CD14-positive monocyte (primary cell): ENCODE measurements at regions not wholly inside any gene's neighbourhood (a gene's known extent, or its start where the extent isn't known, plus 50 kb on each side); places are given as distances from the start of the nearest gene placed in this dataset.

Source experiments
- DNase-seq, 3 donors: peaks; one replicate each; pipeline ENCODE4 v3.0.0-alpha.2; 2011 to 2022
- H2AFZ ChIP-seq: 2 replicates; pipeline ENCODE4 v1.6.0; 2012; ENCODE audit warnings: mild to moderate bottlenecking, low read depth, low read length, inconsistent platforms; ENCODE audit not compliant: insufficient read depth, poor library complexity, severe bottlenecking
- H3K27ac ChIP-seq, 2 donors: 1 replicate in 1 of 2; 2 replicates in 1 of 2; pipeline ENCODE4 v1.5.1; 2012 to 2013; ENCODE audit warnings: low read length in 2 of 2, control low read depth in 1 of 2, inconsistent platforms in 1 of 2, low read depth in 1 of 2, mild to moderate bottlenecking in 1 of 2
- H3K27me3 ChIP-seq, 2 donors: one replicate each; pipeline versions ENCODE4 v1.6.0 to v1.6.1; 2011 to 2013; ENCODE audit warnings: low read length in 2 of 2; ENCODE audit not compliant: control insufficient read depth in 2 of 2, insufficient read depth in 2 of 2
- H3K36me3 ChIP-seq, 2 donors: replicated peaks in 1 of 2; 1 replicate in 1 of 2; 2 replicates in 1 of 2; pipeline versions ENCODE4 v1.5.1 to v1.6.1; 2012 to 2013; ENCODE audit warnings: low read length in 2 of 2, control low read depth in 1 of 2, inconsistent platforms in 1 of 2, mild to moderate bottlenecking in 1 of 2; ENCODE audit not compliant: insufficient read depth in 2 of 2, control insufficient read depth in 1 of 2
- H3K4me1 ChIP-seq, 2 donors: 1 replicate in 1 of 2; 2 replicates in 1 of 2; pipeline versions ENCODE4 v1.5.1 to v1.6.1; 2012 to 2013; ENCODE audit warnings: low read length in 2 of 2, control low read depth in 1 of 2, inconsistent platforms in 1 of 2, mild to moderate bottlenecking in 1 of 2, moderate library complexity in 1 of 2; ENCODE audit not compliant: insufficient read depth in 2 of 2, control insufficient read depth in 1 of 2
- H3K4me2 ChIP-seq: replicated peaks from 2 replicates; pipeline ENCODE3; 2012; ENCODE audit warnings: low read length, moderate library complexity, mild to moderate bottlenecking; ENCODE audit not compliant: poor library complexity, severe bottlenecking; ENCODE audit errors: extremely low read depth
- H3K4me3 ChIP-seq, 3 experiments: fragments of 200-600 bp in 1 of 3; sonication (generic) in 1 of 3; replicated peaks in 1 of 3; 1 replicate in 2 of 3; 2 replicates in 1 of 3; pipeline ENCODE4 v1.5.1; 2011 to 2013; ENCODE audit warnings: low read length in 3 of 3, mild to moderate bottlenecking in 3 of 3, control low read depth in 2 of 3, low read depth in 2 of 3, inconsistent platforms in 1 of 3, moderate library complexity in 1 of 3
- H3K79me2 ChIP-seq: 2 replicates; pipeline ENCODE4 v1.6.0; 2012; ENCODE audit warnings: mild to moderate bottlenecking, control low read depth, inconsistent platforms, low read length, moderate library complexity; ENCODE audit not compliant: insufficient read depth
- H3K9ac ChIP-seq: 2 replicates; pipeline ENCODE4 v1.6.0; 2017; ENCODE audit warnings: low read length, mild to moderate bottlenecking; ENCODE audit not compliant: insufficient read depth, poor library complexity, severe bottlenecking
- H3K9me3 ChIP-seq, 2 donors: replicated peaks in 1 of 2; 1 replicate in 1 of 2; 2 replicates in 1 of 2; pipeline versions ENCODE4 v1.5.1 to v1.6.1; 2012 to 2013; ENCODE audit warnings: low read length in 2 of 2, control low read depth in 1 of 2; ENCODE audit not compliant: control insufficient read depth in 1 of 2, insufficient read depth in 1 of 2
- H4K20me1 ChIP-seq: 2 replicates; pipeline ENCODE4 v1.6.0; 2012; ENCODE audit warnings: mild to moderate bottlenecking, low read length, control low read depth, moderate library complexity; ENCODE audit not compliant: insufficient read depth
- H3K27ac Mint-ChIP-seq, 7 donors: one replicate each; pipeline ENCODE4 v1.8.0; 2020; ENCODE audit warnings: mild to moderate bottlenecking in 7 of 7, mixed read lengths in 7 of 7, moderate library complexity in 6 of 7, inconsistent platforms in 2 of 7
- H3K27me3 Mint-ChIP-seq, 3 donors: one replicate each; pipeline ENCODE4 v1.8.0; 2021 to 2022; ENCODE audit warnings: low read depth in 3 of 3, mild to moderate bottlenecking in 3 of 3, mixed read lengths in 3 of 3, moderate library complexity in 3 of 3, inconsistent platforms in 1 of 3
- H3K36me3 Mint-ChIP-seq, 2 donors: one replicate each; pipeline ENCODE4 v1.8.0; 2020; ENCODE audit warnings: mixed read lengths in 2 of 2, inconsistent platforms in 1 of 2, mild to moderate bottlenecking in 1 of 2
- H3K4me1 Mint-ChIP-seq: one replicate; pipeline ENCODE4 v1.8.0; 2020; ENCODE audit warnings: mild to moderate bottlenecking, mixed read lengths
- H3K4me3 Mint-ChIP-seq, 2 donors: one replicate each; pipeline ENCODE4 v1.8.0; 2020; ENCODE audit warnings: mild to moderate bottlenecking in 2 of 2, mixed read lengths in 2 of 2, moderate library complexity in 1 of 2
- H3K9me3 Mint-ChIP-seq, 7 donors: one replicate each; pipeline ENCODE4 v1.8.0; 2020 to 2022; ENCODE audit warnings: mixed read lengths in 7 of 7, mild to moderate bottlenecking in 6 of 7, moderate library complexity in 6 of 7, inconsistent platforms in 2 of 7
- CTCF ChIP-seq: fragments of 200-600 bp; IDR thresholded peaks from one replicate; pipeline ENCODE4 v1.8.0; 2022; ENCODE audit warnings: antibody characterized with exemption, mild to moderate bottlenecking
- WGBS: methylation state at CpG from one replicate; pipeline ENCODE4 v1.1.5; 2013; ENCODE audit warnings: missing lambda C conversion rate; ENCODE audit not compliant: insufficient coverage; 5-methylcytosine and 5-hydroxymethylcytosine counted together
- intact Hi-C, 2 donors: fragments of 100-400 bp; cut with micrococcal nuclease; formaldehyde crosslinking; loops; one replicate each; pipeline versions ENCODE4 v1.15.0 to v1.15.1; 2023

- DNase-seq = no peak
- no peak overlapping the region for H2AFZ ChIP-seq
- H3K4me2 ChIP-seq = no peak overlapping the region
- Mint-ChIP-seq H3K4me1 (peaks cover 3% of the 10 kb centered on the region), H3K36me3 (no peaks in the 10 kb centered on the region), H3K27ac (no peak overlapping the region), H3K9me3 (peaks cover 0 to 5% (median 0%) of the 10 kb centered on the region in 7 donors), H3K4me3 (no peak overlapping the region), H3K27me3 (peaks cover 0 to 4% (median 3%) of the 10 kb centered on the region in 3 donors)
- no peak overlapping the region for H3K9ac ChIP-seq
- no peak for TF ChIP-seq CTCF
- intact Hi-C loops = no loop called here
- peaks cover 0 to 2% of the 10 kb centered on the region in 2 donors for H3K27me3 ChIP-seq
- no peaks in the 10 kb centered on the region for H3K4me1 ChIP-seq
- H3K9me3 ChIP-seq = no peaks in the 10 kb centered on the region
- H4K20me1 ChIP-seq = no peaks in the 10 kb centered on the region
- 100% methylated on average over 1 of the region's 3 CpGs for WGBS
- H3K79me2 ChIP-seq = no peaks in the 10 kb centered on the region
- no peak overlapping the region for H3K27ac ChIP-seq
- H3K4me3 ChIP-seq = no peak overlapping the region
- H3K36me3 ChIP-seq = no peaks in the 10 kb centered on the region
Measured at GRCh38 chr3:117074826-117075225, 365.2 kb downstream of the TUSC7 start.

GRCh38 chr3:117079997-117080396 lies 370.4 kb downstream of the TUSC7 start:
- intact Hi-C loops = no loop called here
- no peak for TF ChIP-seq CTCF

More at GRCh38 chr3:117079997-117080396, 370.4 kb downstream of the TUSC7 start:
- peaks cover 0 to 2% (median 0%) of the 10 kb centered on the region in 3 donors for H3K27me3 Mint-ChIP-seq
- no peak overlapping the region for H3K9ac ChIP-seq
- no peak overlapping the region for H3K4me2 ChIP-seq
- no peak overlapping the region for H3K27ac Mint-ChIP-seq
- peaks cover 0 to 4% of the 10 kb centered on the region in 2 donors for H3K9me3 ChIP-seq
- H3K4me3 Mint-ChIP-seq = no peak overlapping the region
- WGBS = 100% methylated on average over 1 of the region's 4 CpGs
- peaks cover 7 to 17% (median 10%) of the 10 kb centered on the region in 7 donors for H3K9me3 Mint-ChIP-seq
- no peaks in the 10 kb centered on the region for H4K20me1 ChIP-seq
- H3K36me3 ChIP-seq = no peaks in the 10 kb centered on the region
- peaks cover 3 to 4% of the 10 kb centered on the region in 2 donors for H3K36me3 Mint-ChIP-seq
- no peaks in the 10 kb centered on the region for H3K79me2 ChIP-seq
- peaks cover 16 to 28% of the 10 kb centered on the region in 2 donors for H3K4me1 ChIP-seq
- no peak overlapping the region for H2AFZ ChIP-seq
- peaks cover 23% of the 10 kb centered on the region for H3K4me1 Mint-ChIP-seq
- no peak overlapping the region for H3K27ac ChIP-seq
- H3K4me3 ChIP-seq = no peak overlapping the region
- DNase-seq = no peak
- no peaks in the 10 kb centered on the region for H3K27me3 ChIP-seq
